Retina (tissue), 1 donor: ENCODE measurements at regions not wholly inside any gene's neighbourhood (a gene's known extent, or its start where the extent isn't known, plus 50 kb on each side); places are given as distances from the start of the nearest gene placed in this dataset.

ENCODE experiments used
- DNase-seq: peaks from one replicate; pipeline ENCODE4 v3.0.0-alpha.2; 2016

- DNase-seq, result no peak
Observed at GRCh38 chr17:74031316-74032090, 172.0 kb upstream of the RPL38 start.

- no peak for DNase-seq
Observed at GRCh38 chr17:74032222-74032621, 171.3 kb upstream of the RPL38 start.

GRCh38 chr17:74037320-74037719 lies 166.2 kb upstream of the RPL38 start:
- peak; percentile 29 for DNase-seq

- no peak for DNase-seq
Observed at GRCh38 chr17:74040291-74040690, 163.2 kb upstream of the RPL38 start.

- no peak for DNase-seq
Observed at GRCh38 chr17:74040729-74041128, 162.7 kb upstream of the RPL38 start.

- no peak for DNase-seq
Observed at GRCh38 chr17:74041869-74042640, 161.4 kb upstream of the RPL38 start.

- DNase-seq, result no peak
Observed at GRCh38 chr17:74042744-74043486, 160.6 kb upstream of the RPL38 start.

GRCh38 chr17:74043976-74044375 lies 159.5 kb upstream of the RPL38 start:
- no peak for DNase-seq

- DNase-seq, result no peak
Observed at GRCh38 chr17:74045608-74046280, 157.7 kb upstream of the RPL38 start.

GRCh38 chr17:74049167-74049966 lies 154.1 kb upstream of the RPL38 start:
- peak; percentile 70 for DNase-seq

- no peak for DNase-seq
Observed at GRCh38 chr17:74049967-74050458, 153.5 kb upstream of the RPL38 start.

- DNase-seq, result no peak
Observed at GRCh38 chr17:74051348-74051747, 152.1 kb upstream of the RPL38 start.

- DNase-seq, result peak; percentile 41
Observed at GRCh38 chr17:74052993-74053711, 150.3 kb upstream of the RPL38 start.

- no peak for DNase-seq
Observed at GRCh38 chr17:74053712-74054078, 149.8 kb upstream of the RPL38 start.

GRCh38 chr17:74054249-74054648 lies 149.2 kb upstream of the RPL38 start:
- DNase-seq, result no peak

- DNase-seq, result peak; percentile 43
Observed at GRCh38 chr17:74055508-74056160, 147.8 kb upstream of the RPL38 start.

GRCh38 chr17:74059479-74060240 lies 143.8 kb upstream of the RPL38 start:
- peak; percentile 45 for DNase-seq

- no peak for DNase-seq
Observed at GRCh38 chr17:74061758-74062157, 141.7 kb upstream of the RPL38 start.

- DNase-seq, result no peak
Observed at GRCh38 chr17:74062234-74062633, 141.2 kb upstream of the RPL38 start.

- no peak for DNase-seq
Observed at GRCh38 chr17:74063439-74063838, 140.0 kb upstream of the RPL38 start.
